Stomach smooth muscle (tissue), 2 donors: ENCODE measurements at regions not wholly inside any gene's neighbourhood (a gene's known extent, or its start where the extent isn't known, plus 50 kb on each side); places are given as distances from the start of the nearest gene placed in this dataset.

Experiments used
- H3K27ac ChIP-seq: one replicate; pipeline ENCODE4 v1.7.0; 2013; ENCODE audit warnings: mild to moderate bottlenecking, low read length, inconsistent platforms
- H3K27me3 ChIP-seq, 2 donors: one replicate each; pipeline ENCODE4 v1.7.0; 2013; ENCODE audit warnings: low read length in 2 of 2; ENCODE audit not compliant: insufficient read depth in 2 of 2, control insufficient read depth in 1 of 2
- H3K36me3 ChIP-seq, 2 donors: one replicate each; pipeline ENCODE4 v1.7.0; 2013; ENCODE audit warnings: low read length in 2 of 2; ENCODE audit not compliant: control insufficient read depth in 2 of 2, insufficient read depth in 2 of 2
- H3K4me1 ChIP-seq: one replicate; pipeline ENCODE4 v1.7.0; 2013; ENCODE audit warnings: low read length; ENCODE audit not compliant: control insufficient read depth, insufficient read depth
- H3K4me3 ChIP-seq, 2 donors: one replicate each; pipeline ENCODE4 v1.7.0; 2013; ENCODE audit warnings: low read length in 2 of 2
- H3K9ac ChIP-seq, 2 donors: one replicate each; pipeline ENCODE4 v1.7.0; 2013; ENCODE audit warnings: low read length in 2 of 2, mild to moderate bottlenecking in 1 of 2
- H3K9me3 ChIP-seq, 2 donors: one replicate each; pipeline ENCODE4 v1.7.0; 2013; ENCODE audit warnings: low read length in 2 of 2; ENCODE audit not compliant: control insufficient read depth in 2 of 2
- donor health status: healthy.
- donor health status: Pancreatic carcinoma.

DNA sequence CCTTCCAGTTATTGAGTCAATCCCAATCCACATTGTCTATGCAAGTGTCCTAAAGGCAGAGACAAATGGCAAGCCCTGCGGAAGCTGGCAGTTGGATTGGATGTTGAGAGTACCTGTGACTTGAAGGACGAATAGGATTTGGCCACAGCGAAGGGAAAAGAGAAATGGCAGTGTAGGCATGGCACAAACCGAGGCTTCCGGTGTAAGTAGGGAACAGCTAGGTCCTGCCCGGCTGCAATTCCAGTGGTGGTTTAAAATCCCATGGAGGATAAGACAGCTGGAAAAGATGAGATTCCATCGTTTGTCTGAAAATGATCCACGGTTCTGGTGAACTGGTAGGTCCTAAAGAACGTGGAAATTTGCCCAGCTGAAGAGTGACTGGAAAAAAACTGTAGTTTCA lies 296.2 kb downstream of the TCERG1L start:
- H3K4me1 ChIP-seq: no peaks in the 10 kb centered on the region
- no peak overlapping the region for H3K9ac ChIP-seq
- H3K4me3 ChIP-seq: no peak overlapping the region
- no peaks in the 10 kb centered on the region for H3K36me3 ChIP-seq
- H3K27me3 ChIP-seq: peaks cover 0 to 2% of the 10 kb centered on the region in 2 donors
- no peak overlapping the region for H3K27ac ChIP-seq
- no peaks in the 10 kb centered on the region for H3K9me3 ChIP-seq

DNA sequence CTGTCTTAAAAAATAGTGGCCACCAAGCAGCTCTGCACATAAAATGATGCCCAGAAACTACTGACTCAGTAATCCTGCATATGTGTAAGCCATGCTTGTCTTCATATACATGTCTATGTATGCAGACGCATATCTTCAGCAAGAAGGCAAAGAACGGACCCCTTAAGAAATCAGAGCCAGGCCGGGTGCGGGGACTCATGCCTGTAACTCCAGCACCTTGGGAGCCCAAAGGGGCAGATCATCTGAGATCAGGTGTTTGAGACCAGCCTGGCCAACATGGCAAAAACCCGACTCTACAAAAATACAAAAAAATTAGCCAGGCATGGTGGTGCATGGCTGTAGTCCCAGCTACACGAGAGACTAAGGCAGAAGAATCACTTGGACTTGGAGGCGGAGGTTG lies 295.0 kb downstream of the TCERG1L start:
- no peak overlapping the region for H3K27ac ChIP-seq
- H3K4me1 ChIP-seq: no peaks in the 10 kb centered on the region
- peaks cover 0 to 3% of the 10 kb centered on the region in 2 donors for H3K27me3 ChIP-seq
- H3K9ac ChIP-seq: no peak overlapping the region
- H3K36me3 ChIP-seq: no peaks in the 10 kb centered on the region
- H3K9me3 ChIP-seq: no peaks in the 10 kb centered on the region
- H3K4me3 ChIP-seq: no peak overlapping the region

DNA sequence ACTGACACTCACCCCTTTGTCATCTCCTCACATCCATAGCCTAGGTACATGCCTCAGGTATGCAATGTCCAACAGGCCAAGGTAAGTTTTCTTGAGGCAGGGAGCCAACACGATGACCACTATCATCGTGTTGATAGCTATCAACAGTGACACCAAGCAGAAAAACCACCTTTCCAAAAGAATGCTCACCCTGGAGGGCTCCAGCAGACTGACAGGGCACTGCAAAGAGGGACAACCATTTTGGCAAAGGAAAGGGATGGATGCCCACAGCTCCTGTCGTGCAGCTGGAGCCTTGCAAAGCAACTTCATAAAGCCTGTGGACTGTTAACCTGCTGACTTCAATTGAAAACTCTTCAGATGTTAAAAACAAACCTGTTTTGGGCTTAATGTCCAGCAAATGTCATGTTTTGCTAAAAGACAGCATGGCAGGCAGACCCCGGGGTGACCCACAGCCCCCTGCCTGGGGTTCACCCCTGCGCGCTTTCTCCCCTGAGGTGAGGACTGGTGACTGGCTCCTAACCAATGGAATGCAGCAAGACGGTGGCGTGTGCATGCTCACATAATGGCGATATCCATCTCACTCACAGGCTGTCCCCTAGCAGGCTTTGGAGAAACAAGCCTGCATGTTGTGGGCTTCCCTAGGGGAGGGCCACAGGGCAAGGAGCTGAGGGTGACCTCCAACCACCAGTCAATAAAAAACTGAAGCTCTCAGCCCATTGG lies 293.8 kb downstream of the TCERG1L start:
- Histone ChIP-seq H3K36me3 (no peaks in the 10 kb centered on the region), H3K9me3 (no peaks in the 10 kb centered on the region), H3K9ac (no peak overlapping the region), H3K4me3 (no peak overlapping the region), H3K27ac (no peak overlapping the region), H3K27me3 (peaks cover under 1 to 3% of the 10 kb centered on the region in 2 donors), H3K4me1 (no peaks in the 10 kb centered on the region)

DNA sequence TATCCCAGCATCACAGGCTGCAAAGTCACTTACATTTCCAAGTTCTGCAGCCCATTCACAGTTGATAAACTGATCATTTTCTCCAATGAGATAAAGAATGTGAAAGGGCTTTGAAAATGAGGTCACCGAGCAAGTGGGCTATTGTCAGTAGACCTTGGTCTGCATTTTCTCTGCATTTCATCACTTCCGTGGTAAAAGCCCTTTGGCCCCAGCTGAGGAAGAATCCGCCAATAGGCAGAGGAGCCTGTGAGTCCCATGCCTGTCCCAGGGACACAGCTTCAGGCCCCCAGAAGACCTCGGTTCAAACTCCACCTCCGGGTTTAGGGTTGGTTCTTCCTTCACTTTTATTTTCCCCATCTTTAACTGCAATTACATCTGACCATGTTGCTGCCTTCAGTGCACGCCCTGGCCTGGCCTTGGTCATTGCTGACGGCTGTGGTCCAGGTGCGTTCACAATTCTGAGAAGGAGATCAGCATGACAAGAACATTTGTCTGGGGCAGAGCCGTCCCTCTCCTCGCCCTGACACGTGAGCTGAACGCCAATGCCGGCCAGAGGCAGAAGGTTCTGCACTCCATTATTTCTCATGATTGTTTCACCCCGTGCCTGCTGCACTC lies 292.5 kb downstream of the TCERG1L start:
- Histone ChIP-seq H3K27me3 (peaks cover 3 to 7% of the 10 kb centered on the region in 2 donors), H3K9ac (no peak overlapping the region), H3K36me3 (no peaks in the 10 kb centered on the region), H3K4me3 (no peak overlapping the region), H3K4me1 (no peaks in the 10 kb centered on the region), H3K9me3 (no peaks in the 10 kb centered on the region), H3K27ac (no peak overlapping the region)

DNA sequence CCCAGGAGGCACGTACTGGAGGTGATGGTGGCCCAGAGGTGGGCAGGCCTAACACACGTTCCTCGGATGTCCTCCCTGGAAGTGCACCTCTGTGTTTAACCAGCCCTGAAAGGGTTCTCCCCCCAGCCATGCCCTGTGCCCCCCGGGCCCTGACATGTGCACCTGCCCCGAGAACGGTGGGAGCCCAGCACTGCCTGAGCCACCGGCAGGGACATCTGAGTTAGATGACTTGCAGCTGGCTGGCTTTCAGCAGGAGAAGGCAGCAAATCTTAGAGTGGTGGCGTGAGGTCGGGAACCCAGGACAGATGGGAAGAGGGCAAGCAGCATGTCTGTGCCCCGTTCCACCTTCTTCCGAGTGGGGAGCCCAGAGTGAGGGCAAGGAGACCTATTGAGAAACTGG lies 291.8 kb downstream of the TCERG1L start:
- Histone ChIP-seq H3K4me3 (no peak overlapping the region), H3K9me3 (no peaks in the 10 kb centered on the region), H3K4me1 (no peaks in the 10 kb centered on the region), H3K27me3 (peaks cover 3 to 7% of the 10 kb centered on the region in 2 donors), H3K27ac (no peak overlapping the region), H3K36me3 (no peaks in the 10 kb centered on the region), H3K9ac (no peak overlapping the region)

DNA sequence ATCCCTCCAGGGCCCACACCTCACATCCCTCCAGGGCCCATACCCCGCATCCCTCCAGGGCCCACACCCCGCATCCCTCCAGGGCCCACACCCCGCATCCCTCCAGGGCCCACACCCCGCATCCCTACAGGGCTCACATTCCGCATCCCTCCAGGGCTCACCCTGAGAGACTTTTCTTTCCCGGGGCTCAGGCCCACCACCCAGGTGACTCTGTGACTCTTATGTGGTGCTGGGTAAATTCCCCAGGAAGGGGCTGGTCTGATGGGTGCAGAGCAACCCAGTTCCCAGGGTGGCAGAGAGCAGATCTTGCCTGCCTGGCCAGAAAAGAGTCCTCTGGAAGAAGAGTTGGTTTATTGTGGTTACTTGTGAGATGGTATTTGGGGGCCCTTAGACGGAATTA lies 290.7 kb downstream of the TCERG1L start:
- Histone ChIP-seq H3K36me3 (no peaks in the 10 kb centered on the region), H3K9me3 (no peaks in the 10 kb centered on the region), H3K27ac (no peak overlapping the region), H3K9ac (no peak overlapping the region), H3K4me1 (no peaks in the 10 kb centered on the region), H3K27me3 (peaks cover 3 to 7% of the 10 kb centered on the region in 2 donors), H3K4me3 (no peak overlapping the region)

DNA sequence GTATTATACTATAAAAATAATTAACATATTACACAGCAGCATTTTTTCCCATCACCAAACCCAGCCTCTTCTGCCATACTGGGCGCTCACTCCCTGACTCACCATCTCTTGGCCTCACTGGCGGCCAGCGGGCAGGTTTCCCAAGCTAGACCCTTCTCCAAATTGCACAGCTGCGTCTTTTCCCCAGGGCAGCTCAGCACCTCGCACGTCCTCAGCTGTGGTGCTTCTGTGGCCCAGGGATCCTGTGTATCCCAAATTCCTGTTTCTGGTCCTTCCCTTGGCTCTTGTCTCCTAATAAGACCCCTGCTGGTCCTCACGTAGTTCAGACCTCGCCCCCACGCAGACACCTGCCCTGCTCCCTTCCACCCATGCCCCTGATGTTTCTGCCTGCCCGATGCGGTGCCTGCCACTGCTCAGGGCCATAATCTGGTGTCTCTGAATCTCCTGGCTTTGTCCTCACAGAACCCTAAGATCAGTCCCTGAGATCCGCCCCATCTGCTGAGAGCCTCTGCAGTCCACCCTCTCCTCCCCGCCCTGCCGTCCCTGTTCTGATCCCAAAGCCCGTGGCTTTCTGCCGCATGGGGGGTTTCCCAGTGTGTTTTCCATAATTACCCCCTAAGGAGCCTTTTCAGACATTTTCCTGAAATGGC lies 290.1 kb downstream of the TCERG1L start:
- no peaks in the 10 kb centered on the region for H3K36me3 ChIP-seq
- no peak overlapping the region for H3K4me3 ChIP-seq
- peaks cover 3 to 7% of the 10 kb centered on the region in 2 donors for H3K27me3 ChIP-seq
- no peaks in the 10 kb centered on the region for H3K4me1 ChIP-seq
- no peak overlapping the region for H3K27ac ChIP-seq
- no peaks in the 10 kb centered on the region for H3K9me3 ChIP-seq
- no peak overlapping the region for H3K9ac ChIP-seq

DNA sequence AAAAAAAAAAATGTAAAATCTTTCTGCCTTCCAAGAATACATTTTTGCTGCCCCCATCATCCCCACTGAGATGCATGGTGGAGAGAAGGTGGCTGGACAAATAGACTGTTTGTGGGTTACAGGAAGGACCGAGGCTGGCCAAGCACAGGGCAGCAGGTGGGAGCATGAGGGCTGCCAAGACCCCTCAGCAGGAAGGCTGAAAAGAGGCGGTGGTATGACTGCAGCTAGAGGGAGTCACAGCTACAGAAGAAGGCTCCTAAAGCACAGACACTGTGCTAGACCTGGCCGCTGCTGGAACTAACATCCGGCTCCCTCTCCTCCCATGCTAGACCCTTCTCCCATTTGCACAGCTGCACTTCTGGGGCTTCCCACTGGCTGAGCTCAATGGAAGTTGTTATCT lies 289.6 kb downstream of the TCERG1L start:
- Histone ChIP-seq H3K9ac (no peak overlapping the region), H3K9me3 (no peaks in the 10 kb centered on the region), H3K36me3 (no peaks in the 10 kb centered on the region), H3K4me3 (no peak overlapping the region), H3K27me3 (peaks cover 3 to 7% of the 10 kb centered on the region in 2 donors), H3K4me1 (no peaks in the 10 kb centered on the region), H3K27ac (no peak overlapping the region)

DNA sequence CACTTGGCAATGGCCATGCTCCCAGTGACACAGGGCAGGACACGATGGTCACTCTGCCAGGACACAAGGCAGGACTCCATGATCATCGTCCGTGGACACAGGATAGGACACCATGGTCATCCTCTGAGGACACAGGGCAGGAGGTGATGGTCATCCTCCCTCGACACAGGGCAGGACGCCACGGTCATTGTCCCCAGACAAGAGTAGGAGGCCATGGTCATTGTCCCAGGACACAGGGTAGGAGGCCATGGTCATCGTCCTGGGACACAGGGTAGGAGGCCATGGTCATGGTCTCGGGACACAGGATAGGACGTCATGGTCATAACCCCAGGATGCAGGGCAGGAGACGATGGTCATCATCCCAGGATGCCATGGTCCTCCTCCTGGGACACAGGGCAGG lies 289.2 kb downstream of the TCERG1L start:
- Histone ChIP-seq H3K27me3 (peaks cover 3 to 7% of the 10 kb centered on the region in 2 donors), H3K27ac (no peak overlapping the region)

DNA sequence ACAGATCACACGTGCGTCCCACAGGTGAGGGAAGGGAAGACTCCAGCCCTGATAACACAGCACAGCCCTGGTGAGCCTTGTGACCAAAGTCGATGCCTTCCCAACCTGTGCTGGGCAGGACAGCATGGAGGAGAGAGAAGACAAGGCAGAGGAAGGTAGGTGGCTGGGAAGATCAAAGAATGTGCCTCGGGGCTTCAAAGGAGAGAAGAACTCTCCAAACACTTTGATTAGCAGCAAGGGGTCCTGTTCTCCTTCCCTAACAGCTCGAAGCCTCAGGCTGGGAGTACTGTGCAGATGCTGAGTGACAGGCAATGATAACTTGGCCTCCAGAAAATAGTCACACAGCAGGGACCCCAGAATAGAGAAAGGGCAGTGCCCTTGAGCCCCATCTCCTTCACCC lies 288.5 kb downstream of the TCERG1L start:
- Histone ChIP-seq H3K36me3 (no peaks in the 10 kb centered on the region), H3K9me3 (no peaks in the 10 kb centered on the region), H3K9ac (no peak overlapping the region), H3K4me3 (no peak overlapping the region), H3K4me1 (no peaks in the 10 kb centered on the region), H3K27ac (no peak overlapping the region), H3K27me3 (peaks cover 3 to 7% of the 10 kb centered on the region in 2 donors)

More for the DNA sequence above, 289.2 kb downstream of the TCERG1L start:
- no peaks in the 10 kb centered on the region for H3K9me3 ChIP-seq
- H3K4me1 ChIP-seq: no peaks in the 10 kb centered on the region
- no peaks in the 10 kb centered on the region for H3K36me3 ChIP-seq
- H3K4me3 ChIP-seq: no peak overlapping the region
- no peak overlapping the region for H3K9ac ChIP-seq
